HUES6 (cell line): ENCODE measurements at regions not wholly inside any gene's neighbourhood (a gene's known extent, or its start where the extent isn't known, plus 50 kb on each side); places are given as distances from the start of the nearest gene placed in this dataset.
"Not testable (repeated sequence)": the region's sequence is repeated elsewhere in the genome, so short reads cannot be mapped to it uniquely, and the experiment has no call there.

Experiments used
- H3K27ac ChIP-seq: 2 replicates; pipeline ENCODE4 v1.7.0; 2013; ENCODE audit warnings: low read depth, mild to moderate bottlenecking, low read length, inconsistent platforms
- H3K27me3 ChIP-seq: 2 replicates; pipeline ENCODE4 v1.6.1; 2013; ENCODE audit warnings: low read length; ENCODE audit not compliant: control insufficient read depth, insufficient read depth
- H3K36me3 ChIP-seq: 2 replicates; pipeline ENCODE4 v1.6.1; 2013; ENCODE audit warnings: low read length; ENCODE audit not compliant: control insufficient read depth, insufficient read depth
- H3K4me1 ChIP-seq: 2 replicates; pipeline ENCODE4 v1.6.1; 2013; ENCODE audit warnings: low read length; ENCODE audit not compliant: control insufficient read depth, insufficient read depth
- H3K4me3 ChIP-seq: 2 replicates; pipeline ENCODE4 v1.5.1; 2013; ENCODE audit warnings: low read depth, low read length
- H3K9ac ChIP-seq: one replicate; pipeline ENCODE4 v1.6.1; 2013; ENCODE audit warnings: mild to moderate bottlenecking, low read length
- H3K9me3 ChIP-seq: 2 replicates; pipeline ENCODE4 v1.6.1; 2013; ENCODE audit warnings: low read depth, low read length; ENCODE audit not compliant: control insufficient read depth, insufficient read depth

DNA sequence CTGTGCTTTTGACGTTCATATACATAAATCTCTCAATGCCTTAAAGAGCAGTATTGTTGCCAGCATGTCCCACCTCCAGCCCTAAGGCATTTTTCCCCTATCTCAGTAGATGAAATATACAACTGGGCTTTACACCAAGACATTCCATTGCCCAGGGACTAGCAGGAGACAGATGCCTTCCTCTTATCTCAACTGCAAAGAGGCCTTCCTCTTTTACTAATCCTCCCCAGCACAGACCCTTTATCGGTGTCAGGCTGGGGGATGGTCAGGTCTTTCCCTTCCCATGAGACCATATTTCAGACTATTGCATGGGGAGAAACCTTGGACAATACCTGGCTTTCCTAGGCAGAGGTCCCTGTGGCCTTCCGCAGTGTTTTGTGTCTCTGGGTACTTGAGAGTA, 1373.1 kb upstream of the DEFB115 start:
- not testable (repeated sequence) for H3K36me3 ChIP-seq, H3K27me3 ChIP-seq, H3K27ac ChIP-seq, H3K4me1 ChIP-seq
- Histone ChIP-seq H3K9me3 (peaks cover 44% of the 10 kb centered on the region), H3K4me3 (peak overlapping the region; percentile 18; the same call in 1 of the 2 replicates), H3K9ac (peak overlapping the region; percentile 44)

DNA sequence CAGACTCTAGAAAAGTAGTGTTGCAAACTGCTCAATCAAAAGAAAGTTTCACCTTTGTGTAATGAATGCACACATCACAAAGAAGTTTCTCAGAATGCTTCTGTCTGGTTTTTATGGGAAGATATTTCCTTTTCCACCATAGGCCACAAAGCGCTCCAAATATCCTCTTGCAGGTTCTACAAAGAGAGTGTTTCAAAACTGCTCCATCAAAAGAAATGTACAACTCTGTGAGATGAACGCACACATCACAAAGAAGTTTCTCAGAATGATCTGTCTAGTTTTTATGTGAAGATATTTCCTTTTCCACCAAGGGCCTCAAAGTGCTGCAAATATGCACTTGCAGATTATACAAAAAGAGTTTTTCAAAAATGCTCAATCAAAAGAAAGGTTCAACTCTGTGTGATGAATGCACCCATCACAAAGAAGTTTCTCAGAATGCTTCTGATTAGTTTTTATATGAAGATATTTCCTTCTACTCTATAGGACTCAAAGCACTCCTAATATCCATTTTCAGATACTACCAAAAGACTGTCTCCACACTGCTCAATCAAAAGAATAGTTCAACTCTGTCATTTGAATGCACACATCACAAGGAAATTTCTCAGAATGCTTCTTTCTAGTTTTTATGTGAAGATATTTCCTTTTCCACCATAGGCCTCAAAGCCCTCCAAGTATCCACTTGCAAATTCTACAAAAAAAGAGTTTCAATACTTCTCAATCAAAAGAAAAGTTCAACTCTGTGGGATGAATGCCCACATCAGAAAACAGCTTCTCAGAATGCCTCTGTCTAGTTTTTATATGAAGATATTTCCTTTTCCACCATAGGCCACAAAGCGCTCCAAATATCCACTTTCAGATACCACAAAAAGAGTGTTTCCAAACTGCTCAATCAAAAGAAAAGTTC, 1371.9 kb upstream of the DEFB115 start:
- not testable (repeated sequence) for H3K27me3 ChIP-seq, H3K27ac ChIP-seq, H3K4me3 ChIP-seq, H3K9ac ChIP-seq, H3K36me3 ChIP-seq, H3K4me1 ChIP-seq
- H3K9me3 ChIP-seq: peaks cover 46% of the 10 kb centered on the region; the same call in 1 of the 2 replicates

DNA sequence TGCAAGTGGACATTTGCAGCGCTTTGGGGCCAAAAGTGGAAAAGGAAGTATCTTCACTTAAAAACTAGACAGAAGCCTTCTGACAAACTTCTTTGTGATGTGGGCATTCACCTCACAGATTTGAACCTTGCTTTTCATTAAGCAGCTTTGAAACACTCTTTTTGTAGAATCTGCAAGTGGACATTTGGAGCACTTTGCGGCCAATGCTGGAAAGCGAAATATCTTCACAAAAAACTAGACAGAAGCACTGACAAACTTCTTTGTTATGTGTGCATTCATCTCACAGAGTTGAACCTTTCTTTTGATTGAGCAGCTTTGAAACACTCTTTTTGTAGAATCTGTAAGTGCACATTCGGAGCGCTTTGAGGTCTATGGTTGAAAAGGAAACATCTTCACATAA, 1365.9 kb upstream of the DEFB115 start:
- not testable (repeated sequence) for H3K4me3 ChIP-seq
- H3K9me3 ChIP-seq: peaks cover 45% of the 10 kb centered on the region

More for the DNA sequence above, 1365.9 kb upstream of the DEFB115 start:
- H3K4me1 ChIP-seq, H3K27ac ChIP-seq, H3K27me3 ChIP-seq, H3K36me3 ChIP-seq, H3K9ac ChIP-seq: not testable (repeated sequence)
